ENCODE measurements at regions not wholly inside any gene's neighbourhood (a gene's known extent, or its start where the extent isn't known, plus 50 kb on each side); places are given as distances from the start of the nearest gene placed in this dataset.
"Not testable (repeated sequence)": the region's sequence is repeated elsewhere in the genome, so short reads cannot be mapped to it uniquely, and the experiment has no call there.

GRCh38 chr13:27347211-27347772 lies 76.7 kb downstream of the RASL11A start:
- TF ChIP-seq CTCF (IDR thresholded peaks at IDR 0.05; ENCODE audit: unreplicated experiment): no peak
- no TSS peak for BruUV-seq (replicated peaks)
- ChIA-PET CTCF (interaction anchor here (0.5 to 7.6 kb wide), 6 partner anchors 9 to 362 kb away, joined by 3 to 57 read pairs (median 4); partner anchors contain the start of gene RASL11A), POLR2A (interaction anchor here (0.6 to 1.1 kb wide), 2 partner anchors 11 to 18 kb away, joined by 3 read pairs; no protein-coding TSS in a partner anchor)
- peaks cover 7% of the 10 kb centered on the region for H3K9me3 Mint-ChIP-seq (ENCODE audit: unreplicated experiment)
- intact Hi-C loops (cut with micrococcal nuclease): no loop called here
- H3K4me1 Mint-ChIP-seq (ENCODE audit: insufficient read depth, unreplicated experiment): peaks cover 4% of the 10 kb centered on the region
- H3K27me3 Mint-ChIP-seq (ENCODE audit: insufficient read depth, unreplicated experiment): peaks cover 39% of the 10 kb centered on the region
- DNase-seq (ENCODE audit: unreplicated experiment): no peak
- no peak overlapping the region for H3K4me3 Mint-ChIP-seq (ENCODE audit: unreplicated experiment)
- H3K36me3 Mint-ChIP-seq (ENCODE audit: insufficient read depth, unreplicated experiment): no peaks in the 10 kb centered on the region
- H3K27ac Mint-ChIP-seq (ENCODE audit: low read depth, unreplicated experiment): no peak overlapping the region

- POLR2A ChIA-PET: interaction anchor here (0.6 to 1.1 kb wide), 2 partner anchors 10 to 126 kb away, joined by 3 to 4 read pairs; no protein-coding TSS in a partner anchor
- intact Hi-C loops (cut with micrococcal nuclease): no loop called here
- no peak for DNase-seq (ENCODE audit: unreplicated experiment)
- CTCF ChIA-PET: interaction anchor here (0.7 to 7.6 kb wide), 3 partner anchors 12 to 402 kb away, joined by 3 to 57 read pairs (median 33); no protein-coding TSS in a partner anchor
- Mint-ChIP-seq H3K27me3 (ENCODE audit: insufficient read depth, unreplicated experiment) (peaks cover 39% of the 10 kb centered on the region), H3K27ac (ENCODE audit: low read depth, unreplicated experiment) (no peak overlapping the region), H3K4me1 (ENCODE audit: insufficient read depth, unreplicated experiment) (no peaks in the 10 kb centered on the region), H3K36me3 (ENCODE audit: insufficient read depth, unreplicated experiment) (no peaks in the 10 kb centered on the region), H3K4me3 (ENCODE audit: unreplicated experiment) (no peak overlapping the region), H3K9me3 (ENCODE audit: unreplicated experiment) (peaks cover 7% of the 10 kb centered on the region)
- TF ChIP-seq CTCF (IDR thresholded peaks at IDR 0.05; ENCODE audit: unreplicated experiment): no peak
- no TSS peak for BruUV-seq (replicated peaks)
Measured at GRCh38 chr13:27348461-27348860, 76.0 kb upstream of the GTF3A start.

- no TSS peak for BruUV-seq (replicated peaks)
Measured at GRCh38 chr13:27349458-27349857, 75.0 kb upstream of the GTF3A start.

GRCh38 chr13:27350825-27351224 lies 73.6 kb upstream of the GTF3A start:
- BruUV-seq (replicated peaks); DNase-seq (ENCODE audit: unreplicated experiment); H3K9me3 Mint-ChIP-seq (ENCODE audit: unreplicated experiment); POLR2A ChIA-PET; H3K27ac Mint-ChIP-seq (ENCODE audit: low read depth, unreplicated experiment); H3K36me3 Mint-ChIP-seq (ENCODE audit: insufficient read depth, unreplicated experiment); H3K4me1 Mint-ChIP-seq (ENCODE audit: insufficient read depth, unreplicated experiment); H3K4me3 Mint-ChIP-seq (ENCODE audit: unreplicated experiment): not testable (repeated sequence)
- intact Hi-C loops (cut with micrococcal nuclease): loop anchor here (10.0 kb wide), 1 partner anchor 146 kb away; no protein-coding TSS in a partner anchor
- CTCF ChIA-PET: interaction anchor here (0.6 to 7.6 kb wide), 7 partner anchors 8 to 480 kb away, joined by 3 to 57 read pairs (median 5); no protein-coding TSS in a partner anchor
- H3K27me3 Mint-ChIP-seq (ENCODE audit: insufficient read depth, unreplicated experiment): peaks cover 26% of the 10 kb centered on the region

More at GRCh38 chr13:27349458-27349857, 75.0 kb upstream of the GTF3A start:
- Mint-ChIP-seq H3K27ac (ENCODE audit: low read depth, unreplicated experiment) (no peak overlapping the region), H3K9me3 (ENCODE audit: unreplicated experiment) (peaks cover 7% of the 10 kb centered on the region), H3K27me3 (ENCODE audit: insufficient read depth, unreplicated experiment) (peaks cover 39% of the 10 kb centered on the region), H3K4me3 (ENCODE audit: unreplicated experiment) (no peak overlapping the region), H3K4me1 (ENCODE audit: insufficient read depth, unreplicated experiment) (no peaks in the 10 kb centered on the region), H3K36me3 (ENCODE audit: insufficient read depth, unreplicated experiment) (no peaks in the 10 kb centered on the region)
- ChIA-PET CTCF (interaction anchor here (0.6 to 7.6 kb wide), 5 partner anchors 11 to 634 kb away, joined by 3 to 57 read pairs (median 5); no protein-coding TSS in a partner anchor), POLR2A (no interaction called here)
- TF ChIP-seq CTCF (IDR thresholded peaks at IDR 0.05; ENCODE audit: unreplicated experiment): no peak
- intact Hi-C loops (cut with micrococcal nuclease): no loop called here
- DNase-seq (ENCODE audit: unreplicated experiment): no peak

All from MCF 10A (cell line).